ENCODE measurements at regions not wholly inside any gene's neighbourhood (a gene's known extent, or its start where the extent isn't known, plus 50 kb on each side); places are given as distances from the start of the nearest gene placed in this dataset.

GRCh38 chr6:67802771-67803170 is 832.3 kb upstream of the ADGRB3 start:
- Histone ChIP-seq H3K27ac (no peak overlapping the region), H3K4me2 (no peak overlapping the region), H3K4me1 (no peaks in the 10 kb centered on the region), H3K4me3 (no peak overlapping the region), H3K9me3 (no peaks in the 10 kb centered on the region)
- ChIA-PET POLR2A (no interaction called here), CTCF (no interaction called here)
- ATAC-seq: no peak
- TF ChIP-seq, protein P1, sequence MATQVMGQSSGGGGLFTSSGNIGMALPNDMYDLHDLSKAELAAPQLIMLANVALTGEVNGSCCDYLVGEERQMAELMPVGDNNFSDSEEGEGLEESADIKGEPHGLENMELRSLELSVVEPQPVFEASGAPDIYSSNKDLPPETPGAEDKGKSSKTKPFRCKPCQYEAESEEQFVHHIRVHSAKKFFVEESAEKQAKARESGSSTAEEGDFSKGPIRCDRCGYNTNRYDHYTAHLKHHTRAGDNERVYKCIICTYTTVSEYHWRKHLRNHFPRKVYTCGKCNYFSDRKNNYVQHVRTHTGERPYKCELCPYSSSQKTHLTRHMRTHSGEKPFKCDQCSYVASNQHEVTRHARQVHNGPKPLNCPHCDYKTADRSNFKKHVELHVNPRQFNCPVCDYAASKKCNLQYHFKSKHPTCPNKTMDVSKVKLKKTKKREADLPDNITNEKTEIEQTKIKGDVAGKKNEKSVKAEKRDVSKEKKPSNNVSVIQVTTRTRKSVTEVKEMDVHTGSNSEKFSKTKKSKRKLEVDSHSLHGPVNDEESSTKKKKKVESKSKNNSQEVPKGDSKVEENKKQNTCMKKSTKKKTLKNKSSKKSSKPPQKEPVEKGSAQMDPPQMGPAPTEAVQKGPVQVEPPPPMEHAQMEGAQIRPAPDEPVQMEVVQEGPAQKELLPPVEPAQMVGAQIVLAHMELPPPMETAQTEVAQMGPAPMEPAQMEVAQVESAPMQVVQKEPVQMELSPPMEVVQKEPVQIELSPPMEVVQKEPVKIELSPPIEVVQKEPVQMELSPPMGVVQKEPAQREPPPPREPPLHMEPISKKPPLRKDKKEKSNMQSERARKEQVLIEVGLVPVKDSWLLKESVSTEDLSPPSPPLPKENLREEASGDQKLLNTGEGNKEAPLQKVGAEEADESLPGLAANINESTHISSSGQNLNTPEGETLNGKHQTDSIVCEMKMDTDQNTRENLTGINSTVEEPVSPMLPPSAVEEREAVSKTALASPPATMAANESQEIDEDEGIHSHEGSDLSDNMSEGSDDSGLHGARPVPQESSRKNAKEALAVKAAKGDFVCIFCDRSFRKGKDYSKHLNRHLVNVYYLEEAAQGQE (IDR thresholded peaks at IDR 0.05): no peak
- TF ChIP-seq, protein P2, sequence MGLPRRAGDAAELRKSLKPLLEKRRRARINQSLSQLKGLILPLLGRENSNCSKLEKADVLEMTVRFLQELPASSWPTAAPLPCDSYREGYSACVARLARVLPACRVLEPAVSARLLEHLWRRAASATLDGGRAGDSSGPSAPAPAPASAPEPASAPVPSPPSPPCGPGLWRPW (IDR thresholded peaks at IDR 0.05): no peak
- TF ChIP-seq POLR2A (IDR thresholded peaks at IDR 0.05; ENCODE audit: low read length) (no peak), HOXB13 (CRISPR knock-in tag; IDR thresholded peaks at IDR 0.05; ENCODE audit: low read depth) (no peak), TP53 (CRISPR knock-in tag; IDR thresholded peaks at IDR 0.05) (no peak), E2F6 (IDR thresholded peaks at IDR 0.05; ENCODE audit: borderline replicate concordance, low read depth) (no peak), RNF2 (IDR thresholded peaks at IDR 0.05; ENCODE audit: borderline replicate concordance, low read depth) (no peak), EHF (CRISPR knock-in tag; IDR thresholded peaks at IDR 0.05) (no peak), MAX (IDR thresholded peaks at IDR 0.05) (no peak), RCOR1 (IDR thresholded peaks at IDR 0.05; ENCODE audit: low read depth, low read length) (no peak), JUN (IDR thresholded peaks at IDR 0.05) (no peak), USF2 (IDR thresholded peaks at IDR 0.05) (no peak), EP300 (IDR thresholded peaks at IDR 0.05) (no peak), KDM1A (IDR thresholded peaks at IDR 0.05; ENCODE audit: low read depth) (no peak), ZFP36 (IDR thresholded peaks at IDR 0.05; ENCODE audit: borderline replicate concordance, partially characterized antibody) (no peak)
- TF ChIP-seq, protein P3, sequence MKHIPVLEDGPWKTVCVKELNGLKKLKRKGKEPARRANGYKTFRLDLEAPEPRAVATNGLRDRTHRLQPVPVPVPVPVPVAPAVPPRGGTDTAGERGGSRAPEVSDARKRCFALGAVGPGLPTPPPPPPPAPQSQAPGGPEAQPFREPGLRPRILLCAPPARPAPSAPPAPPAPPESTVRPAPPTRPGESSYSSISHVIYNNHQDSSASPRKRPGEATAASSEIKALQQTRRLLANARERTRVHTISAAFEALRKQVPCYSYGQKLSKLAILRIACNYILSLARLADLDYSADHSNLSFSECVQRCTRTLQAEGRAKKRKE (CRISPR knock-in tag; IDR thresholded peaks at IDR 0.05; ENCODE audit: low read depth): no peak
- TF ChIP-seq, protein P4, sequence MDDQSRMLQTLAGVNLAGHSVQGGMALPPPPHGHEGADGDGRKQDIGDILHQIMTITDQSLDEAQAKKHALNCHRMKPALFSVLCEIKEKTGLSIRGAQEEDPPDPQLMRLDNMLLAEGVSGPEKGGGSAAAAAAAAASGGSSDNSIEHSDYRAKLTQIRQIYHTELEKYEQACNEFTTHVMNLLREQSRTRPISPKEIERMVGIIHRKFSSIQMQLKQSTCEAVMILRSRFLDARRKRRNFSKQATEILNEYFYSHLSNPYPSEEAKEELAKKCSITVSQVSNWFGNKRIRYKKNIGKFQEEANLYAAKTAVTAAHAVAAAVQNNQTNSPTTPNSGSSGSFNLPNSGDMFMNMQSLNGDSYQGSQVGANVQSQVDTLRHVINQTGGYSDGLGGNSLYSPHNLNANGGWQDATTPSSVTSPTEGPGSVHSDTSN (IDR thresholded peaks at IDR 0.05): no peak
- no peak for FAIRE-seq
- DNase-seq (ENCODE audit: low read depth in 1 of 2, low spot score in 1 of 2): no peak

GRCh38 chr6:67792996-67793395 is 842.1 kb upstream of the ADGRB3 start:
- POLR2A ChIA-PET: no interaction called here
- ATAC-seq: no peak
- no peak overlapping the region for H3K27ac ChIP-seq
- H3K4me2 ChIP-seq: no peak overlapping the region
- FAIRE-seq: no peak
- H3K9me3 ChIP-seq: no peaks in the 10 kb centered on the region
- no peaks in the 10 kb centered on the region for H3K4me1 ChIP-seq
- WGBS (ENCODE audit: missing lambda C conversion rate): 12% methylated on average over 2 of the region's 2 CpGs
- DNase-seq (ENCODE audit: low read depth in 1 of 2, low spot score in 1 of 2): no peak
- CTCF ChIA-PET: no interaction called here
- TF ChIP-seq RFX5 (IDR thresholded peaks at IDR 0.05): no peak
- no peak for TF ChIP-seq SREBF2 (IDR thresholded peaks at IDR 0.05)
- TF ChIP-seq, protein P4 (IDR thresholded peaks at IDR 0.05): no peak
- TF ChIP-seq POLR2A (IDR thresholded peaks at IDR 0.05; ENCODE audit: low read length): no peak
- TF ChIP-seq FOSL2 (IDR thresholded peaks at IDR 0.05): no peak
- no peak for TF ChIP-seq FOSL2 (CRISPR knock-in tag; IDR thresholded peaks at IDR 0.05)
- no peak for TF ChIP-seq RARB (CRISPR knock-in tag; IDR thresholded peaks at IDR 0.05)
- TF ChIP-seq ZNF302 (CRISPR knock-in tag; IDR thresholded peaks at IDR 0.05): no peak
- no peak for TF ChIP-seq TFCP2L1 (CRISPR knock-in tag; IDR thresholded peaks at IDR 0.05)
- no peak for TF ChIP-seq MAFK (IDR thresholded peaks at IDR 0.05; ENCODE audit: partially characterized antibody)
- no peak for TF ChIP-seq KDM5A (IDR thresholded peaks at IDR 0.05)
- no peak for TF ChIP-seq USF2 (IDR thresholded peaks at IDR 0.05)
- no peak for TF ChIP-seq SMC3 (IDR thresholded peaks at IDR 0.05)
- no peak for TF ChIP-seq HEYL (CRISPR knock-in tag; IDR thresholded peaks at IDR 0.05)
- TF ChIP-seq NR3C1 (IDR thresholded peaks at IDR 0.05): no peak
- no peak overlapping the region for H3K4me3 ChIP-seq

Measured in A549 (cell line).